ENCODE measurements at regions not wholly inside any gene's neighbourhood (a gene's known extent, or its start where the extent isn't known, plus 50 kb on each side); places are given as distances from the start of the nearest gene placed in this dataset.

DNA sequence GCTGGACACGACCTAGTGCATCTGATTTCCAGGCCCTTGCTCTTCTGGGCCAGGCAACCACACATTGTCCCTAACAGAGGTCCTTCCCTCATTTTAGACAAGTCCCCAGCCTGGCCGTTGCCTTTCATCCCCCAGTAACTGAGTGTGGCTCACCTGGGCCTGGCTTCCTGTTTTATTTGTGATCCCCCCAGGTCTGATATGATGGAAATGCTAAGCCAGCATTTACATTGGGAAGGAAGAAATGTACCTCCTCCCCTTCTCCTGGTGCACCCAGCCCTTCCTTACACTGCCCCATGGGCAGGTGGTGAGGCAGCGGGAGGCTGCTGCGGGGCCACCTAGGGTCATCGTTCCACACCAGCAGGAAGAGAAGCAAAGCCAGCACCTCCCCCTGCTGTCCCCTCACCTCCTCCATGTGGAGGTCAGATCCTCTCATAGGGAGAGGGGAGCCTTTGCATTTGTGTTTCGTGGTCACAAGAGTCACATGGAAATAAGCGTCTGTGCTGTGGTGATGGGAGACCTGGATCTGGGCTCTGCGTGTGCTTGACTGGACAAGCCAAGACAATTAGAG is 108.8 kb downstream of the GLRX3 start:
- TF ChIP-seq POLR2A (IDR thresholded peaks at IDR 0.05): no peak
- TF ChIP-seq, protein P1, sequence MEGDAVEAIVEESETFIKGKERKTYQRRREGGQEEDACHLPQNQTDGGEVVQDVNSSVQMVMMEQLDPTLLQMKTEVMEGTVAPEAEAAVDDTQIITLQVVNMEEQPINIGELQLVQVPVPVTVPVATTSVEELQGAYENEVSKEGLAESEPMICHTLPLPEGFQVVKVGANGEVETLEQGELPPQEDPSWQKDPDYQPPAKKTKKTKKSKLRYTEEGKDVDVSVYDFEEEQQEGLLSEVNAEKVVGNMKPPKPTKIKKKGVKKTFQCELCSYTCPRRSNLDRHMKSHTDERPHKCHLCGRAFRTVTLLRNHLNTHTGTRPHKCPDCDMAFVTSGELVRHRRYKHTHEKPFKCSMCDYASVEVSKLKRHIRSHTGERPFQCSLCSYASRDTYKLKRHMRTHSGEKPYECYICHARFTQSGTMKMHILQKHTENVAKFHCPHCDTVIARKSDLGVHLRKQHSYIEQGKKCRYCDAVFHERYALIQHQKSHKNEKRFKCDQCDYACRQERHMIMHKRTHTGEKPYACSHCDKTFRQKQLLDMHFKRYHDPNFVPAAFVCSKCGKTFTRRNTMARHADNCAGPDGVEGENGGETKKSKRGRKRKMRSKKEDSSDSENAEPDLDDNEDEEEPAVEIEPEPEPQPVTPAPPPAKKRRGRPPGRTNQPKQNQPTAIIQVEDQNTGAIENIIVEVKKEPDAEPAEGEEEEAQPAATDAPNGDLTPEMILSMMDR (IDR thresholded peaks at IDR 0.05): no peak
- no peak for TF ChIP-seq EP300 (IDR thresholded peaks at IDR 0.05)

All from ovary (tissue), 3 donors.